NCI-H2171 (cell line): ENCODE measurements at regions not wholly inside any gene's neighbourhood (a gene's known extent, or its start where the extent isn't known, plus 50 kb on each side); places are given as distances from the start of the nearest gene placed in this dataset.
"Not testable (repeated sequence)": the region's sequence is repeated elsewhere in the genome, so short reads cannot be mapped to it uniquely, and the experiment has no call there.

Experiments used
- DNase-seq: peaks from one replicate; lab custom pipeline; 2025; lab: John Stamatoyannopoulos, UW

- no peak for DNase-seq
Observed at GRCh38 chr4:81816031-81816761, 344.5 kb upstream of the RASGEF1B start.

GRCh38 chr4:81814987-81815541 is 343.4 kb upstream of the RASGEF1B start:
- DNase-seq, result no peak

GRCh38 chr4:81811562-81812293 is 340.0 kb upstream of the RASGEF1B start:
- DNase-seq, result no peak

GRCh38 chr4:81808011-81808672 is 336.4 kb upstream of the RASGEF1B start:
- DNase-seq, result peak; percentile 78

GRCh38 chr4:81807386-81807785 is 335.7 kb upstream of the RASGEF1B start:
- no peak for DNase-seq

GRCh38 chr4:81806485-81806884 is 334.8 kb upstream of the RASGEF1B start:
- no peak for DNase-seq

GRCh38 chr4:81804849-81805248 is 333.1 kb upstream of the RASGEF1B start:
- DNase-seq, result no peak

- no peak for DNase-seq
Observed at GRCh38 chr4:81802285-81802846, 330.7 kb upstream of the RASGEF1B start.

- no peak for DNase-seq
Observed at GRCh38 chr4:81799371-81799770, 327.7 kb upstream of the RASGEF1B start.

- no peak for DNase-seq
Observed at GRCh38 chr4:81796790-81797528, 325.3 kb upstream of the RASGEF1B start.

- DNase-seq, result no peak
Observed at GRCh38 chr4:81792521-81792920, 320.8 kb upstream of the RASGEF1B start.

- DNase-seq, result no peak
Observed at GRCh38 chr4:81790477-81790876, 318.8 kb upstream of the RASGEF1B start.

GRCh38 chr4:81789741-81790399 is 318.2 kb upstream of the RASGEF1B start:
- DNase-seq, result no peak

GRCh38 chr4:81789158-81789557 is 317.5 kb upstream of the RASGEF1B start:
- DNase-seq, result peak; percentile 20

- no peak for DNase-seq
Observed at GRCh38 chr4:81786766-81787165, 315.1 kb upstream of the RASGEF1B start.

- no peak for DNase-seq
Observed at GRCh38 chr4:81786063-81786763, 314.5 kb upstream of the RASGEF1B start.

- no peak for DNase-seq
Observed at GRCh38 chr4:81785338-81785737, 313.6 kb upstream of the RASGEF1B start.

GRCh38 chr4:81783558-81783957 is 311.9 kb upstream of the RASGEF1B start:
- DNase-seq, result no peak

GRCh38 chr4:81781799-81782198 is 310.1 kb upstream of the RASGEF1B start:
- DNase-seq, result no peak

- DNase-seq, result not testable (repeated sequence)
Observed at GRCh38 chr4:81777718-81778117, 306.0 kb upstream of the RASGEF1B start.
